Smooth muscle cell (in vitro differentiated cells): ENCODE measurements at regions not wholly inside any gene's neighbourhood (a gene's known extent, or its start where the extent isn't known, plus 50 kb on each side); places are given as distances from the start of the nearest gene placed in this dataset.

Experiments
- DNase-seq: peaks from one replicate; lab custom pipeline; 2025; ENCODE audit not compliant: unreplicated experiment; lab: John Stamatoyannopoulos, UW
- H2AFZ ChIP-seq: fragments of 200-600 bp; sonication (generic); 2 replicates; pipeline ENCODE4 v1.6.0; 2016; ENCODE audit warnings: antibody characterized with exemption, low read depth, mild to moderate bottlenecking
- H3F3A ChIP-seq: fragments of 200-600 bp; sonication (generic); 2 replicates; pipeline ENCODE4 v1.6.0; 2017; ENCODE audit warnings: antibody characterized with exemption, low read depth
- H3K27ac ChIP-seq: fragments of 200-600 bp; sonication (generic); 2 replicates; pipeline ENCODE4 v1.5.1; 2016; ENCODE audit warnings: low read depth, mild to moderate bottlenecking
- H3K27me3 ChIP-seq: fragments of 200-600 bp; sonication (generic); 2 replicates; pipeline ENCODE4 v1.6.1; 2016; ENCODE audit warnings: low read depth, mild to moderate bottlenecking
- H3K36me3 ChIP-seq: fragments of 200-600 bp; sonication (generic); 2 replicates; pipeline ENCODE4 v1.5.1; 2016; ENCODE audit warnings: low read depth
- H3K4me1 ChIP-seq: fragments of 200-600 bp; sonication (generic); 2 replicates; pipeline ENCODE4 v1.5.1; 2016; ENCODE audit warnings: low read depth
- H3K4me2 ChIP-seq: fragments of 200-600 bp; sonication (generic); 2 replicates; pipeline ENCODE4 v1.6.0; 2016; ENCODE audit warnings: mild to moderate bottlenecking
- H3K4me3 ChIP-seq: fragments of 200-600 bp; sonication (generic); 2 replicates; pipeline ENCODE4 v1.5.1; 2016; ENCODE audit warnings: mild to moderate bottlenecking
- H3K79me2 ChIP-seq: fragments of 200-600 bp; sonication (generic); 2 replicates; pipeline ENCODE4 v1.6.0; 2016; ENCODE audit warnings: low read depth, mild to moderate bottlenecking
- H3K9ac ChIP-seq: fragments of 200-600 bp; sonication (generic); 2 replicates; pipeline ENCODE4 v1.6.0; 2016; ENCODE audit warnings: low read depth
- H3K9me3 ChIP-seq: fragments of 200-600 bp; sonication (generic); replicated peaks from 2 replicates; pipeline ENCODE4 v1.5.1; 2016; ENCODE audit warnings: low read depth
- H4K20me1 ChIP-seq: fragments of 200-600 bp; sonication (generic); 2 replicates; pipeline ENCODE4 v1.6.0; 2016; ENCODE audit warnings: low read depth
- WGBS: methylation state at CpG from one replicate; pipeline ENCODE4 v1.1.7; 2016; ENCODE audit warnings: low lambda C conversion rate; 5-methylcytosine and 5-hydroxymethylcytosine counted together
- TF ChIP-seq, protein P1 (sequence below): fragments of 200-600 bp; sonication (generic); IDR thresholded peaks from 2 replicates; pipeline ENCODE4 v1.5.1; 2017; ENCODE audit warnings: borderline replicate concordance, mild to moderate bottlenecking, antibody characterized with exemption; ENCODE audit not compliant: insufficient read depth, poor library complexity, severe bottlenecking

DNA sequence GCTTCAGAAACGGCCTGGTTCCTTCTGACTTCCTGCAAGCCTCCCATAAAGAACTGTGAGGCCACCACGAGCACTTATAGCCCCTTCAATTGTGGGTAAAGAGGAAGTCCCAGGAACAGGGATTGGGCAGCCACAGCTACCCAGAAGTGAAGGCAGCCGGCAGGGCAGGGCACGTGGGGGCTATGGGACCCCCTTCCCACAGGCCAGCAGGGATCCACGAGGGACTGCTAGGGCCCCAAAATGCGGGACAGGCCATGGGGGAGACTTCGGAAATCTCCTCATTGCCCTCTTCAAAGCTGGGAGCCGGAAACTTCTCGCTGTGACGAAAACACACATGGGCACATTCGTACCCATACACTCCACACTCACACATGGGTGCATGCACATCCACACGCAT lies 196.1 kb upstream of the SALL3 start:
- no peak overlapping the region for H3K4me2 ChIP-seq
- H3K9me3 ChIP-seq = no peaks in the 10 kb centered on the region
- no peak overlapping the region for H2AFZ ChIP-seq
- H3K4me1 ChIP-seq = no peaks in the 10 kb centered on the region
- no peak overlapping the region for H3K9ac ChIP-seq
- H3F3A ChIP-seq = no peaks in the 10 kb centered on the region
- 84% methylated on average over 8 of the region's 12 CpGs for WGBS
- no peaks in the 10 kb centered on the region for H4K20me1 ChIP-seq
- no peak for DNase-seq
- H3K36me3 ChIP-seq = no peaks in the 10 kb centered on the region
- TF ChIP-seq, protein P1, sequence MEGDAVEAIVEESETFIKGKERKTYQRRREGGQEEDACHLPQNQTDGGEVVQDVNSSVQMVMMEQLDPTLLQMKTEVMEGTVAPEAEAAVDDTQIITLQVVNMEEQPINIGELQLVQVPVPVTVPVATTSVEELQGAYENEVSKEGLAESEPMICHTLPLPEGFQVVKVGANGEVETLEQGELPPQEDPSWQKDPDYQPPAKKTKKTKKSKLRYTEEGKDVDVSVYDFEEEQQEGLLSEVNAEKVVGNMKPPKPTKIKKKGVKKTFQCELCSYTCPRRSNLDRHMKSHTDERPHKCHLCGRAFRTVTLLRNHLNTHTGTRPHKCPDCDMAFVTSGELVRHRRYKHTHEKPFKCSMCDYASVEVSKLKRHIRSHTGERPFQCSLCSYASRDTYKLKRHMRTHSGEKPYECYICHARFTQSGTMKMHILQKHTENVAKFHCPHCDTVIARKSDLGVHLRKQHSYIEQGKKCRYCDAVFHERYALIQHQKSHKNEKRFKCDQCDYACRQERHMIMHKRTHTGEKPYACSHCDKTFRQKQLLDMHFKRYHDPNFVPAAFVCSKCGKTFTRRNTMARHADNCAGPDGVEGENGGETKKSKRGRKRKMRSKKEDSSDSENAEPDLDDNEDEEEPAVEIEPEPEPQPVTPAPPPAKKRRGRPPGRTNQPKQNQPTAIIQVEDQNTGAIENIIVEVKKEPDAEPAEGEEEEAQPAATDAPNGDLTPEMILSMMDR = no peak
- no peak overlapping the region for H3K27ac ChIP-seq
- H3K27me3 ChIP-seq = no peaks in the 10 kb centered on the region
- no peaks in the 10 kb centered on the region for H3K79me2 ChIP-seq
- H3K4me3 ChIP-seq = no peak overlapping the region

DNA sequence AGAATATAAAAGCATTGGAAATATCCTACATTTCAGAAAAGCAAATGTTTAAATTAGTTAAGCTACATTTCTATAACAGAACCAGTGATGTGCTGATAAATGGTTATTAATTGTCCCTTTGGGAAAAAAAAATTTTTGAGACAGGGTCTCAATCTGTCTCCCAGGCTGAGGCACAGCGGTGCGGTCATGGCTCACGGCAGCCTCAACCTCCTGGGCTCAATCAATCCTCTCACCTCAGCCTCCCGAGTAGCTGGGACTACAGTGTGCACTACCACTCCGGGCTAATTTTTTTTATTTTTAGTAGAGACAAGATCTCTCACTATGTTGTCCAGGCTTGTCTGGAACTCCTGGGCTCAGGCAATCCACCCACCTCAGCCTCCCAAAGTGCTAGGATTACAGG lies 194.8 kb upstream of the SALL3 start:
- Histone ChIP-seq H3K9ac (no peak overlapping the region), H3K4me1 (no peaks in the 10 kb centered on the region), H4K20me1 (no peaks in the 10 kb centered on the region), H3K79me2 (no peaks in the 10 kb centered on the region), H3K27me3 (peaks cover 7% of the 10 kb centered on the region), H3K4me3 (no peak overlapping the region), H3K27ac (no peak overlapping the region), H2AFZ (no peak overlapping the region), H3K4me2 (no peak overlapping the region), H3K9me3 (no peaks in the 10 kb centered on the region), H3K36me3 (no peaks in the 10 kb centered on the region), H3F3A (no peaks in the 10 kb centered on the region)
- no peak for DNase-seq
- WGBS = 100% methylated on average over 5 of the region's 5 CpGs
- TF ChIP-seq, protein P1 = no peak

DNA sequence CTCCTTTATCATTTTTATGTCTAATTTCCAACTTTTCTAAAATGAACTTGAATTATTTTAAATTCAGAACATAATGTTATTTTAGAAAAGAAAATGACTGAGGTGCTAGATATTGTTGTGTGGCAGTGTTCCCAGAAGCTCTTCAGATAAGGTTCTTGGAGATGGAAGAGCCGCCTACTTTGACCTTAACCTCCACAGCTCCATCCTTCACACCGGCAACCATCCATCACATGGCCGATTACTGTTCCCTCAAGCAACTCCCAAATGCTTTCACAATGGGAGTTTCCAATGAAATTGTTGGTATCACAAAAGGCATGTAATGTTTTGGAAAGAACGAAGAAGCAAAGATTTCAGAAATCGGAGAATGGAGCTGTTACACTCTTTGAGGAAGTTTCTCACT lies 193.9 kb upstream of the SALL3 start:
- Histone ChIP-seq H2AFZ (no peak overlapping the region), H3K9ac (no peak overlapping the region), H3K9me3 (no peaks in the 10 kb centered on the region), H3K4me2 (no peak overlapping the region), H3K79me2 (no peaks in the 10 kb centered on the region), H3K27me3 (peaks cover 7% of the 10 kb centered on the region), H3K27ac (no peak overlapping the region), H3K36me3 (no peaks in the 10 kb centered on the region), H3K4me1 (no peaks in the 10 kb centered on the region), H4K20me1 (no peaks in the 10 kb centered on the region), H3F3A (no peaks in the 10 kb centered on the region), H3K4me3 (no peak overlapping the region)
- TF ChIP-seq, protein P1 = no peak
- DNase-seq = no peak
- 90% methylated on average over 5 of the region's 5 CpGs for WGBS

DNA sequence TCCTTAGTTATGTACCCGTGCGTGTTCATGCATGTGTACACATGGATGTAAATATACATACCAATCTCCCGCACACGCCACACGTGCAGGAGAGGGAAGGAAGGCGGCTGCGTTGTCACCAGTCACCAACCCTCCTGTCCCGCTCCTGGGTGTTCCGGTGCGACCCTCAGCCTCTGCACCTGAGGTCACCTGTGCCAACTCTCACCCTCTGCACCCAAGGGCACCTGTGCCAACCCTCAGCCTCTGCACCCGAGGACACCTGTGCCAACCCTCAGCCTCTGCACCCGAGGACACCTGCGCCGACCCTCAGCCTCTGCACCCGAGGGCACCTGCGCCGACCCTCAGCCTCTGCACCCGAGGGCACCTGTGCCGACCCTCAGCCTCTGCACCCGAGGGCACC lies 192.8 kb upstream of the SALL3 start:
- TF ChIP-seq, protein P1 = no peak
- no peak overlapping the region for H2AFZ ChIP-seq
- 96% methylated on average over 20 of the region's 20 CpGs for WGBS
- H3K4me3 ChIP-seq = no peak overlapping the region
- DNase-seq = no peak
- H3K9ac ChIP-seq = no peak overlapping the region
- H4K20me1 ChIP-seq = no peaks in the 10 kb centered on the region
- no peak overlapping the region for H3K4me2 ChIP-seq
- no peaks in the 10 kb centered on the region for H3K79me2 ChIP-seq
- no peaks in the 10 kb centered on the region for H3K9me3 ChIP-seq
- H3F3A ChIP-seq = no peaks in the 10 kb centered on the region
- H3K4me1 ChIP-seq = no peaks in the 10 kb centered on the region
- H3K36me3 ChIP-seq = no peaks in the 10 kb centered on the region
- no peak overlapping the region for H3K27ac ChIP-seq
- H3K27me3 ChIP-seq = peaks cover 11% of the 10 kb centered on the region
